Neuronal stem cell (in vitro differentiated cells): ENCODE measurements at regions not wholly inside any gene's neighbourhood (a gene's known extent, or its start where the extent isn't known, plus 50 kb on each side); places are given as distances from the start of the nearest gene placed in this dataset.

Source experiments
- DNase-seq: peaks from one replicate; pipeline ENCODE4 v3.0.0-alpha.2; 2013; ENCODE audit warnings: low spot score
- H2AFZ ChIP-seq: one replicate; pipeline ENCODE4 v1.6.1; 2013; ENCODE audit warnings: mild to moderate bottlenecking, low read length, inconsistent platforms
- H2AK5ac ChIP-seq: 2 replicates; pipeline ENCODE4 v1.6.1; 2013; ENCODE audit warnings: low read depth, mild to moderate bottlenecking, inconsistent platforms, low read length, moderate library complexity, mixed read lengths
- H2BK120ac ChIP-seq: 2 replicates; pipeline ENCODE4 v1.6.1; 2013; ENCODE audit warnings: low read depth, mild to moderate bottlenecking, inconsistent platforms, low read length, moderate library complexity, mixed read lengths
- H2BK12ac ChIP-seq: one replicate; pipeline ENCODE4 v1.6.1; 2013; ENCODE audit warnings: low read length, inconsistent platforms
- H2BK15ac ChIP-seq: 2 replicates; pipeline ENCODE4 v1.6.1; 2013; ENCODE audit warnings: mild to moderate bottlenecking, low read length, inconsistent platforms, mixed read lengths
- H2BK5ac ChIP-seq: one replicate; pipeline ENCODE4 v1.6.1; 2013; ENCODE audit warnings: inconsistent platforms, mild to moderate bottlenecking, low read length, moderate library complexity
- H3K14ac ChIP-seq: one replicate; pipeline ENCODE4 v1.6.1; 2013; ENCODE audit warnings: low read length, inconsistent platforms
- H3K18ac ChIP-seq: 2 replicates; pipeline ENCODE4 v1.6.1; 2013; ENCODE audit warnings: low read length, inconsistent platforms
- H3K23ac ChIP-seq: 2 replicates; pipeline ENCODE4 v1.6.1; 2013; ENCODE audit warnings: low read depth, mild to moderate bottlenecking, mixed read lengths, low read length, inconsistent platforms; ENCODE audit not compliant: poor library complexity
- H3K27ac ChIP-seq: replicated peaks from 3 replicates; pipeline ENCODE4 v1.5.1; 2013; ENCODE audit warnings: low read length, inconsistent platforms
- H3K27me3 ChIP-seq, 3 experiments: 2 replicates each; pipeline ENCODE4 v1.6.1; 2013; ENCODE audit warnings: low read length in 3 of 3, mild to moderate bottlenecking in 2 of 3, inconsistent platforms in 1 of 3, low read depth in 1 of 3, mixed read lengths in 1 of 3, moderate library complexity in 1 of 3; ENCODE audit not compliant: control insufficient read depth in 3 of 3, insufficient read depth in 3 of 3
- H3K36me3 ChIP-seq, 2 donors: replicated peaks in 1 of 2; 2 replicates each; pipeline ENCODE4 v1.6.1; 2013; ENCODE audit warnings: low read length in 2 of 2; ENCODE audit not compliant: control insufficient read depth in 2 of 2, insufficient read depth in 2 of 2
- H3K4ac ChIP-seq: 2 replicates; pipeline ENCODE4 v1.6.1; 2013; ENCODE audit warnings: inconsistent platforms, mild to moderate bottlenecking, low read length, moderate library complexity
- H3K4me1 ChIP-seq, 2 donors: 1 replicate in 1 of 2; 2 replicates in 1 of 2; pipeline ENCODE4 v1.6.1; 2013; ENCODE audit warnings: low read length in 2 of 2, low read depth in 1 of 2; ENCODE audit not compliant: control insufficient read depth in 2 of 2, insufficient read depth in 1 of 2
- H3K4me2 ChIP-seq: one replicate; pipeline ENCODE4 v1.6.1; 2013; ENCODE audit warnings: mild to moderate bottlenecking, low read length, inconsistent platforms; ENCODE audit not compliant: insufficient read depth, poor library complexity, severe bottlenecking
- H3K4me3 ChIP-seq, 2 donors: 2 replicates each; pipeline ENCODE4 v1.5.1; 2013; ENCODE audit warnings: low read length in 2 of 2, mild to moderate bottlenecking in 2 of 2, inconsistent platforms in 1 of 2, moderate library complexity in 1 of 2
- H3K79me1 ChIP-seq: one replicate; pipeline ENCODE4 v1.6.1; 2013; ENCODE audit warnings: low read depth, mild to moderate bottlenecking, inconsistent platforms, low read length, moderate library complexity
- H3K9ac ChIP-seq: one replicate; pipeline ENCODE4 v1.6.1; 2013; ENCODE audit warnings: mild to moderate bottlenecking, low read depth, low read length, inconsistent platforms; ENCODE audit not compliant: poor library complexity
- H3K9me3 ChIP-seq, 2 donors: replicated peaks in 1 of 2; 2 replicates each; pipeline versions ENCODE3 to v1.6.1; 2013; ENCODE audit warnings: low read length in 2 of 2, mild to moderate bottlenecking in 2 of 2, inconsistent platforms in 1 of 2, low read depth in 1 of 2, mixed read lengths in 1 of 2, moderate library complexity in 1 of 2; ENCODE audit not compliant: control insufficient read depth in 2 of 2, insufficient read depth in 1 of 2
- H4K8ac ChIP-seq: one replicate; pipeline ENCODE4 v1.6.1; 2013; ENCODE audit warnings: low read depth, mild to moderate bottlenecking, inconsistent platforms, low read length, moderate library complexity
- H4K91ac ChIP-seq: one replicate; pipeline ENCODE4 v1.6.1; 2013; ENCODE audit warnings: low read length, low read depth, mild to moderate bottlenecking, inconsistent platforms; ENCODE audit not compliant: poor library complexity
- WGBS, 2 donors: extraction: QIAGEN DNeasy Blood & Tissue Kit; methylation state at CpG; one replicate each; pipeline ENCODE4 v1.1.7; 2013; ENCODE audit warnings: missing lambda C conversion rate in 2 of 2, mixed read lengths in 1 of 2; ENCODE audit not compliant: insufficient read length in 2 of 2, insufficient replicate concordance in 1 of 2; ENCODE audit errors: extremely low coverage in 2 of 2; 5-methylcytosine and 5-hydroxymethylcytosine counted together

GRCh38 chr7:125573126-125573525, 643.5 kb upstream of the POT1 start:
- no peak overlapping the region for H2BK120ac ChIP-seq
- no peak overlapping the region for H3K4ac ChIP-seq
- no peak overlapping the region for H3K4me2 ChIP-seq
- H3K36me3 ChIP-seq, result no peaks in the 10 kb centered on the region
- no peaks in the 10 kb centered on the region for H3K9me3 ChIP-seq
- no peak overlapping the region for H2BK15ac ChIP-seq
- H4K91ac ChIP-seq, result no peak overlapping the region
- H3K27me3 ChIP-seq, result no peaks in the 10 kb centered on the region
- no peak overlapping the region for H4K8ac ChIP-seq
- H3K79me1 ChIP-seq, result no peaks in the 10 kb centered on the region
- no CpG with 5 or more reads among the region's 4 CpGs for WGBS, 2 donors
- no peak overlapping the region for H2BK5ac ChIP-seq
- no peak overlapping the region for H3K27ac ChIP-seq
- H3K18ac ChIP-seq, result no peak overlapping the region
- no peak overlapping the region for H2AK5ac ChIP-seq
- no peak overlapping the region for H2BK12ac ChIP-seq
- H3K9ac ChIP-seq, result no peak overlapping the region
- no peak for DNase-seq
- H3K23ac ChIP-seq, result no peak overlapping the region
- H3K4me3 ChIP-seq, result no peak overlapping the region
- H3K4me1 ChIP-seq, result no peaks in the 10 kb centered on the region
- no peak overlapping the region for H2AFZ ChIP-seq
- no peak overlapping the region for H3K14ac ChIP-seq

GRCh38 chr7:125572414-125572813, 642.8 kb upstream of the POT1 start:
- H3K18ac ChIP-seq, result no peak overlapping the region
- no peak overlapping the region for H3K4ac ChIP-seq
- H3K27me3 ChIP-seq, result no peaks in the 10 kb centered on the region
- H2BK12ac ChIP-seq, result no peak overlapping the region
- no peak overlapping the region for H2AFZ ChIP-seq
- H3K27ac ChIP-seq, result no peak overlapping the region
- no peak overlapping the region for H2BK120ac ChIP-seq
- H4K8ac ChIP-seq, result no peak overlapping the region
- H3K4me3 ChIP-seq, result no peak overlapping the region
- no peak overlapping the region for H3K9ac ChIP-seq
- no peak for DNase-seq
- H3K23ac ChIP-seq, result no peak overlapping the region
- WGBS, 2 donors, result no CpG with 5 or more reads among the region's 1 CpG
- no peak overlapping the region for H3K4me2 ChIP-seq
- H3K14ac ChIP-seq, result no peak overlapping the region
- H4K91ac ChIP-seq, result no peak overlapping the region
- no peak overlapping the region for H2AK5ac ChIP-seq
- H3K9me3 ChIP-seq, result no peaks in the 10 kb centered on the region
- H2BK5ac ChIP-seq, result no peak overlapping the region
- no peak overlapping the region for H2BK15ac ChIP-seq
- H3K79me1 ChIP-seq, result no peaks in the 10 kb centered on the region
- no peaks in the 10 kb centered on the region for H3K4me1 ChIP-seq
- H3K36me3 ChIP-seq, result no peaks in the 10 kb centered on the region

GRCh38 chr7:125568799-125569198, 639.2 kb upstream of the POT1 start:
- H3K9ac ChIP-seq, result no peak overlapping the region
- WGBS, 2 donors, result no CpG with 5 or more reads among the region's 4 CpGs

GRCh38 chr7:125567686-125568085, 638.1 kb upstream of the POT1 start:
- H3K14ac ChIP-seq, result no peak overlapping the region
- H2BK120ac ChIP-seq, result no peak overlapping the region
- H3K4ac ChIP-seq, result no peak overlapping the region
- H2AFZ ChIP-seq, result no peak overlapping the region
- no peaks in the 10 kb centered on the region for H3K79me1 ChIP-seq
- no peak overlapping the region for H3K23ac ChIP-seq
- no peak overlapping the region for H3K4me2 ChIP-seq
- no peak overlapping the region for H2BK12ac ChIP-seq
- no peak overlapping the region for H4K91ac ChIP-seq
- DNase-seq, result no peak
- no peak overlapping the region for H3K27ac ChIP-seq
- H3K9me3 ChIP-seq, result no peaks in the 10 kb centered on the region
- no CpG with 5 or more reads among the region's 2 CpGs for WGBS, 2 donors
- no peak overlapping the region for H2AK5ac ChIP-seq
- H3K27me3 ChIP-seq, result no peaks in the 10 kb centered on the region
- H3K9ac ChIP-seq, result no peak overlapping the region
- H3K36me3 ChIP-seq, result no peaks in the 10 kb centered on the region
- H4K8ac ChIP-seq, result no peak overlapping the region
- no peak overlapping the region for H2BK15ac ChIP-seq
- no peak overlapping the region for H3K4me3 ChIP-seq
- no peak overlapping the region for H3K18ac ChIP-seq
- no peaks in the 10 kb centered on the region for H3K4me1 ChIP-seq
- H2BK5ac ChIP-seq, result no peak overlapping the region

More at GRCh38 chr7:125568799-125569198, 639.2 kb upstream of the POT1 start:
- H3K79me1 ChIP-seq, result no peaks in the 10 kb centered on the region
- no peak overlapping the region for H2BK15ac ChIP-seq
- H2BK5ac ChIP-seq, result no peak overlapping the region
- H3K4me2 ChIP-seq, result no peak overlapping the region
- no peak overlapping the region for H2BK120ac ChIP-seq
- no peaks in the 10 kb centered on the region for H3K36me3 ChIP-seq
- no peak overlapping the region for H4K91ac ChIP-seq
- H3K27me3 ChIP-seq, result no peaks in the 10 kb centered on the region
- no peaks in the 10 kb centered on the region for H3K9me3 ChIP-seq
- no peak overlapping the region for H4K8ac ChIP-seq
- H3K4me3 ChIP-seq, result no peak overlapping the region
- H3K23ac ChIP-seq, result no peak overlapping the region
- no peak overlapping the region for H2BK12ac ChIP-seq
- H3K27ac ChIP-seq, result no peak overlapping the region
- H3K14ac ChIP-seq, result no peak overlapping the region
- no peaks in the 10 kb centered on the region for H3K4me1 ChIP-seq
- H3K4ac ChIP-seq, result no peak overlapping the region
- no peak overlapping the region for H2AFZ ChIP-seq
- H2AK5ac ChIP-seq, result no peak overlapping the region
- H3K18ac ChIP-seq, result no peak overlapping the region
- no peak for DNase-seq
